ENCODE measurements at regions not wholly inside any gene's neighbourhood (a gene's known extent, or its start where the extent isn't known, plus 50 kb on each side); places are given as distances from the start of the nearest gene placed in this dataset.

DNA sequence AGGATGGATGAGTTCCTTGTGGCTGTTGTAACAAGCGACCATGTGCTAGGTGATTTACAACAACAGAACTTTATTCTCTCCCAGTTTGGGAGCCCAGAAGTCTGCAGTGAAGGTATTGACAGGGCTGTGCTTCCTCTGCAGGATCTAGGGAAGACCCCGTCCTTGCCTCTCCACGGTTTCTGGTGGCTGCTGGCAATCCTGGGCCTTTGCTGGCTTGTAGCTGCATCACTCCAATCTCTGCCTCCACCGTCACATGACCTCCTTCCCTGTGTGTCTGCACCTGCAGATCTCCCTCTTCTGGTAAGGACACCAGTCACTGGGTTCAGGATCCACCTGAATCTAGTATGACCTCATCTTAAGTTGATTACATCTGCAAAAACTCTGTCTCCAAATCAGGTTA lies 115.6 kb downstream of the GLRX3 start:
- TF ChIP-seq POLR2A (IDR thresholded peaks at IDR 0.05) (no peak), CTCF (IDR thresholded peaks at IDR 0.05) (no peak)
- intact Hi-C loops (cut with DNase I; ENCODE audit: low total_unique reads), result no loop called here
- no peak overlapping the region for H3K4me3 ChIP-seq
- no peaks in the 10 kb centered on the region for H3K9me3 ChIP-seq
- no peaks in the 10 kb centered on the region for H3K36me3 ChIP-seq
- no peaks in the 10 kb centered on the region for H3K27me3 ChIP-seq
- no peak for DNase-seq
- no peak overlapping the region for H3K27ac ChIP-seq
- H3K4me1 ChIP-seq, result no peaks in the 10 kb centered on the region

DNA sequence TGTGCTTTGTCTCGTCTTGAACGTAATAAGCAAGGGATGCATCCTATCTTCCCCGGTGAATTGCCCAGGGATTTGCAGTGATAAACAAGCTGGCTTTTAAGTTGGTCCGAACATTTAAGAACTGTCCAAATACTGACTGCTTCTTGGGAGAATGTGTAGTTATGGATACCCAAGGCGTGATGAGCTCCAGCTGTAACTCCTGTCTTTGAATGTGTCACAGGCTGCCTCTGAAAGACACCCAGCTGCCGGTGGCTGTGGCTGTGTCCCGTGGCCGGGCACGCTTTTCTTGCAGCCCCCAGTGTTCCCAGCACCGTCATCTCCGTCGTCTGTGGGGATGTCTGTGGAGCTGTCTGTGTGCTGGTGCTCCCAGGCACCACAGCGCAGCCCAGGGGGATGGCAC lies 118.1 kb downstream of the GLRX3 start:
- H3K9me3 ChIP-seq, result no peaks in the 10 kb centered on the region
- intact Hi-C loops (cut with DNase I; ENCODE audit: low total_unique reads), result no loop called here
- no peaks in the 10 kb centered on the region for H3K27me3 ChIP-seq
- H3K36me3 ChIP-seq, result no peaks in the 10 kb centered on the region
- TF ChIP-seq CTCF (IDR thresholded peaks at IDR 0.05) (no peak), POLR2A (IDR thresholded peaks at IDR 0.05) (no peak)
- no peak for DNase-seq
- no peak overlapping the region for H3K4me3 ChIP-seq
- no peaks in the 10 kb centered on the region for H3K4me1 ChIP-seq
- no peak overlapping the region for H3K27ac ChIP-seq

GRCh38 chr10:130254662-130255061 lies 118.5 kb downstream of the GLRX3 start:
- no peak for DNase-seq
- intact Hi-C loops (cut with DNase I; ENCODE audit: low total_unique reads), result no loop called here
- H3K27me3 ChIP-seq, result no peaks in the 10 kb centered on the region
- no peaks in the 10 kb centered on the region for H3K9me3 ChIP-seq
- H3K27ac ChIP-seq, result no peak overlapping the region
- H3K36me3 ChIP-seq, result no peaks in the 10 kb centered on the region
- no peak for TF ChIP-seq POLR2A (IDR thresholded peaks at IDR 0.05)
- no peak overlapping the region for H3K4me3 ChIP-seq
- no peaks in the 10 kb centered on the region for H3K4me1 ChIP-seq

DNA sequence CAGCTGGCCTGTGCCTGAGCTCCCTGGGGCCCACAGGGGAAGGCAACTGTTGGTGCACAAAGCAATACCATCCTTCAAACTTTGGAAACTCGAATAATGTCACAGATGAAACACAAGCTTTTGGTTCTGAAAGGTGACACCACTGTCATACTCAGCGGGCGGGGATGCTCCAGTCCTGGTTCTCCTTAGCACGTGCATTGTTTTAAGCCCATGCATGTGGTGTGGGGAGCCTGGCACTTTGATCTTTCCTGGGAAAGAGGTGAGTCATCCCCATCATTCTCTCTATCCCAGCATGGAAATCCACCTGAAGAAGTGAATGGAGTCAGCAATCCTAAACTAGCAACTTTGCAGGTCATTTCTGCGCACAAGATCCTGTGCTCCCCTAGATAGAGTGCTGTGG lies 119.6 kb downstream of the GLRX3 start:
- no peak overlapping the region for H3K27ac ChIP-seq
- H3K9me3 ChIP-seq, result no peaks in the 10 kb centered on the region
- no peaks in the 10 kb centered on the region for H3K27me3 ChIP-seq
- DNase-seq, result no peak
- TF ChIP-seq POLR2A (IDR thresholded peaks at IDR 0.05) (no peak), CTCF (IDR thresholded peaks at IDR 0.05) (no peak)
- intact Hi-C loops (cut with DNase I; ENCODE audit: low total_unique reads), result no loop called here
- H3K36me3 ChIP-seq, result no peaks in the 10 kb centered on the region
- no peaks in the 10 kb centered on the region for H3K4me1 ChIP-seq
- H3K4me3 ChIP-seq, result no peak overlapping the region

- DNase-seq, result no peak
- no peak overlapping the region for H3K27ac ChIP-seq
- no peaks in the 10 kb centered on the region for H3K9me3 ChIP-seq
- H3K4me3 ChIP-seq, result no peak overlapping the region
- H3K27me3 ChIP-seq, result no peaks in the 10 kb centered on the region
- TF ChIP-seq POLR2A (IDR thresholded peaks at IDR 0.05) (no peak), CTCF (IDR thresholded peaks at IDR 0.05) (no peak)
- H3K4me1 ChIP-seq, result no peaks in the 10 kb centered on the region
- H3K36me3 ChIP-seq, result no peaks in the 10 kb centered on the region
- intact Hi-C loops (cut with DNase I; ENCODE audit: low total_unique reads), result no loop called here
Observed at GRCh38 chr10:130257897-130258296, 121.7 kb downstream of the GLRX3 start.

- Histone ChIP-seq H3K9me3 (no peaks in the 10 kb centered on the region), H3K27ac (no peak overlapping the region), H3K36me3 (no peaks in the 10 kb centered on the region), H3K4me3 (no peak overlapping the region), H3K27me3 (no peaks in the 10 kb centered on the region), H3K4me1 (no peaks in the 10 kb centered on the region)
- intact Hi-C loops (cut with DNase I; ENCODE audit: low total_unique reads), result no loop called here
- no peak for DNase-seq
- no peak for TF ChIP-seq POLR2A (IDR thresholded peaks at IDR 0.05)
- TF ChIP-seq CTCF (IDR thresholded peaks at IDR 0.05), result no peak
Observed at GRCh38 chr10:130259380-130259779, 123.2 kb downstream of the GLRX3 start.
